ENCODE measurements at regions not wholly inside any gene's neighbourhood (a gene's known extent, or its start where the extent isn't known, plus 50 kb on each side); places are given as distances from the start of the nearest gene placed in this dataset.

DNA sequence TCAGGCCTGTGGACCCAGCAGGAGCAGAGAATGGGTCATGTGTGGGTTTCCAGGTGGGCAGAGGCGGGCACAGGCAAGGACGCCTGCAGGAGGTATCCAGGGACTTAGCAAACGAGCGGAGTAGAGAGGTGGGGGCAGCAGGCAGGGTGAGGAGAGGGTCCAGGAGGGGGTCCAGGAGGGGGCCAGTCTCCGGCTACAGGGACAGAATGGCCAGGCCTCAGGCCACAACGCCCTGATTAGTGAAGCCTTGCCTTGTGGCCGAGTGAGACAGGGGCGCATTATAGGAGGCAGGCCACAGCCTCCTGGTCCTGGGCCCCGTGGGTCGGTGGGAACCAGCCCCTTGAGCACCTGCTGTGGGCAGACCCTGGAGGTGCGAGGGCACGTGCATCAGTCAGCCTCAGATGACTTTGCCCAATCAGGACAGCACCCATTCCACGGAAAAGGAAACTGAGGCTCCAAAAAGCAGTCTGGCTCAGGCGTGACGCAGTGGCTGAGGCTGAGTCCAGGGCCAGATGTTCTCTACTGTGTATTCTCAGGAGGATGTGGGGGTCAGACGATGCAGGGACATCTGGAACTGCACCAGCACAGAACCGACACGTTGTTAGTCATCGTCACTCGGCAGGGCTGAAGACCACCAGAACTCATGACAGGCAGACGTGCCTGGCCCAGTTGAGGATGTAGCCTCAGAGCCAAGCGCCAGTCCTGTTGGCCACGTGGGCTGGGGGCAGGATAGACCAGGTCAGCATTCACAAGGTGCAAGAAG lies 113.7 kb downstream of the CRYAA start:
- TF ChIP-seq, protein P1, sequence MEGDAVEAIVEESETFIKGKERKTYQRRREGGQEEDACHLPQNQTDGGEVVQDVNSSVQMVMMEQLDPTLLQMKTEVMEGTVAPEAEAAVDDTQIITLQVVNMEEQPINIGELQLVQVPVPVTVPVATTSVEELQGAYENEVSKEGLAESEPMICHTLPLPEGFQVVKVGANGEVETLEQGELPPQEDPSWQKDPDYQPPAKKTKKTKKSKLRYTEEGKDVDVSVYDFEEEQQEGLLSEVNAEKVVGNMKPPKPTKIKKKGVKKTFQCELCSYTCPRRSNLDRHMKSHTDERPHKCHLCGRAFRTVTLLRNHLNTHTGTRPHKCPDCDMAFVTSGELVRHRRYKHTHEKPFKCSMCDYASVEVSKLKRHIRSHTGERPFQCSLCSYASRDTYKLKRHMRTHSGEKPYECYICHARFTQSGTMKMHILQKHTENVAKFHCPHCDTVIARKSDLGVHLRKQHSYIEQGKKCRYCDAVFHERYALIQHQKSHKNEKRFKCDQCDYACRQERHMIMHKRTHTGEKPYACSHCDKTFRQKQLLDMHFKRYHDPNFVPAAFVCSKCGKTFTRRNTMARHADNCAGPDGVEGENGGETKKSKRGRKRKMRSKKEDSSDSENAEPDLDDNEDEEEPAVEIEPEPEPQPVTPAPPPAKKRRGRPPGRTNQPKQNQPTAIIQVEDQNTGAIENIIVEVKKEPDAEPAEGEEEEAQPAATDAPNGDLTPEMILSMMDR (conservative IDR thresholded peaks at IDR 0.05; ENCODE audit: low read depth, low read length): no peak
- no peak for TF ChIP-seq EZH2 (IDR thresholded peaks at IDR 0.05; ENCODE audit: borderline replicate concordance, low read depth, low read length, poor library complexity, severe bottlenecking)

Data from A673 (cell line).